ENCODE measurements at regions not wholly inside any gene's neighbourhood (a gene's known extent, or its start where the extent isn't known, plus 50 kb on each side); places are given as distances from the start of the nearest gene placed in this dataset.

- Histone ChIP-seq H3K9ac (ENCODE audit: low read depth in 1 of 3, low read length in 3 of 3) (no peak overlapping the region), H3K36me3 (ENCODE audit: control insufficient read depth in 3 of 3, insufficient read depth in 3 of 3, low read length in 3 of 3) (no peaks in the 10 kb centered on the region), H3K9me3 (ENCODE audit: control insufficient read depth in 3 of 3, low read length in 3 of 3) (no peaks in the 10 kb centered on the region), H3K27me3 (ENCODE audit: control insufficient read depth in 3 of 3, insufficient read depth in 3 of 3, low read length in 3 of 3) (peaks cover 0 to 3% (median 0%) of the 10 kb centered on the region in 3 donors), H3K27ac (ENCODE audit: low read depth, low read length) (no peak overlapping the region), H3K4me3 (ENCODE audit: low read length in 3 of 3) (no peak overlapping the region), H3K4me1 (ENCODE audit: control insufficient read depth in 3 of 3, insufficient read depth in 3 of 3, low read length in 3 of 3) (peaks cover 5 to 7% (median 6%) of the 10 kb centered on the region in 3 donors)
These were observed 260.0 kb upstream of the CDYL start for GRCh38 chr6:4516206-4516605.

DNA sequence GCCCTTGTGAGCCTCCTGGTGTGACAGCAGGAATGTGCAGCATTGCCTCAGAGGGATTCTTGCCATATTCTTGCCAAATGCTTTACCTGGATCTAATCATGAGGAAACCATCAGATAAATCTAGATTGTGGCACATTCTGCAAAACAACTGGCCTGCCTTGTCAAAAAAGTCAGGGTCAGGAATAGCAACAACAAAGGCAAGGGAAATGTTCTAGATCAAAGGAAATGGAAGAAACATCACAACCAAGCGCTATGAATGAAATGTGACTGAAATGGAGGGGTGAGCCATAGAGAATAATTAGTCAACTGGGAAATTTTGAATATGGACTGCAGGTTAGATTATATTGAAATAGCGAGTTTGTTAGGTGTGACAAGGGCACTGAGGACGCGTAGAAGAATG, 262.6 kb upstream of the CDYL start:
- Histone ChIP-seq H3K9me3 (ENCODE audit: control insufficient read depth in 3 of 3, low read length in 3 of 3) (no peaks in the 10 kb centered on the region), H3K27me3 (ENCODE audit: control insufficient read depth in 3 of 3, insufficient read depth in 3 of 3, low read length in 3 of 3) (peaks cover 0 to 3% (median 0%) of the 10 kb centered on the region in 3 donors), H3K36me3 (ENCODE audit: control insufficient read depth in 3 of 3, insufficient read depth in 3 of 3, low read length in 3 of 3) (no peaks in the 10 kb centered on the region), H3K4me3 (ENCODE audit: low read length in 3 of 3) (no peak overlapping the region), H3K27ac (ENCODE audit: low read depth, low read length) (no peak overlapping the region), H3K4me1 (ENCODE audit: control insufficient read depth in 3 of 3, insufficient read depth in 3 of 3, low read length in 3 of 3) (peaks cover 5 to 10% (median 8%) of the 10 kb centered on the region in 3 donors), H3K9ac (ENCODE audit: low read depth in 1 of 3, low read length in 3 of 3) (no peak overlapping the region)

DNA sequence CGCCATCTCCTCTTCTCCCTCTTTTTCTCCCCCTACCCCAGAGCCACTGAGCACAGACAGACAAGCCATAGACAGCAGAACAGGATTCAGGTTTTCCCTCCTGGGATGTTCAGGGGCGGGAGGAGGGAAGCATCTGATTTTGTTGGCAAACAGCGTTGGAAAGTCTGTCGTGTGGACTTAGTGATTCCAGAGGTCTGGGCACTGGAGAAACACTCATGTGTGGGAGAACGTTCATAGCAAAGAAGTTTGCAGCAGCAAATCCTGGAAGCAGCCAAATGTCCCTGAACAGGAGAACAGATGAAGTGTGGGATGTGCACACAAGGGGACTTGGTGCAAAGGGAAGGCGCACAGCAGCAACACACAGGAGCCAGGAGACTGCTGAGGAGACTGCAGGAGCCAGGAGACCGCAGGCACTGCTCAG, 264.1 kb upstream of the CDYL start:
- Histone ChIP-seq H3K4me3 (ENCODE audit: low read length in 3 of 3) (no peak overlapping the region), H3K9ac (ENCODE audit: low read depth in 1 of 3, low read length in 3 of 3) (no peak overlapping the region), H3K27ac (ENCODE audit: low read depth, low read length) (no peak overlapping the region), H3K4me1 (ENCODE audit: control insufficient read depth in 3 of 3, insufficient read depth in 3 of 3, low read length in 3 of 3) (peaks cover 5 to 10% (median 8%) of the 10 kb centered on the region in 3 donors), H3K9me3 (ENCODE audit: control insufficient read depth in 3 of 3, low read length in 3 of 3) (no peaks in the 10 kb centered on the region), H3K27me3 (ENCODE audit: control insufficient read depth in 3 of 3, insufficient read depth in 3 of 3, low read length in 3 of 3) (peaks cover 0 to 3% (median 0%) of the 10 kb centered on the region in 3 donors), H3K36me3 (ENCODE audit: control insufficient read depth in 3 of 3, insufficient read depth in 3 of 3, low read length in 3 of 3) (no peaks in the 10 kb centered on the region)

GRCh38 chr6:4511641-4512020, 264.6 kb upstream of the CDYL start:
- no peak overlapping the region for H3K9ac ChIP-seq (ENCODE audit: low read depth in 1 of 3, low read length in 3 of 3)
- no peaks in the 10 kb centered on the region for H3K36me3 ChIP-seq (ENCODE audit: control insufficient read depth in 3 of 3, insufficient read depth in 3 of 3, low read length in 3 of 3)
- peaks cover 0 to 3% (median 0%) of the 10 kb centered on the region in 3 donors for H3K27me3 ChIP-seq (ENCODE audit: control insufficient read depth in 3 of 3, insufficient read depth in 3 of 3, low read length in 3 of 3)
- no peak overlapping the region for H3K27ac ChIP-seq (ENCODE audit: low read depth, low read length)
- H3K4me1 ChIP-seq (ENCODE audit: control insufficient read depth in 3 of 3, insufficient read depth in 3 of 3, low read length in 3 of 3) = peaks cover 5 to 10% (median 8%) of the 10 kb centered on the region in 3 donors
- H3K9me3 ChIP-seq (ENCODE audit: control insufficient read depth in 3 of 3, low read length in 3 of 3) = no peaks in the 10 kb centered on the region
- H3K4me3 ChIP-seq (ENCODE audit: low read length in 3 of 3) = no peak overlapping the region

DNA sequence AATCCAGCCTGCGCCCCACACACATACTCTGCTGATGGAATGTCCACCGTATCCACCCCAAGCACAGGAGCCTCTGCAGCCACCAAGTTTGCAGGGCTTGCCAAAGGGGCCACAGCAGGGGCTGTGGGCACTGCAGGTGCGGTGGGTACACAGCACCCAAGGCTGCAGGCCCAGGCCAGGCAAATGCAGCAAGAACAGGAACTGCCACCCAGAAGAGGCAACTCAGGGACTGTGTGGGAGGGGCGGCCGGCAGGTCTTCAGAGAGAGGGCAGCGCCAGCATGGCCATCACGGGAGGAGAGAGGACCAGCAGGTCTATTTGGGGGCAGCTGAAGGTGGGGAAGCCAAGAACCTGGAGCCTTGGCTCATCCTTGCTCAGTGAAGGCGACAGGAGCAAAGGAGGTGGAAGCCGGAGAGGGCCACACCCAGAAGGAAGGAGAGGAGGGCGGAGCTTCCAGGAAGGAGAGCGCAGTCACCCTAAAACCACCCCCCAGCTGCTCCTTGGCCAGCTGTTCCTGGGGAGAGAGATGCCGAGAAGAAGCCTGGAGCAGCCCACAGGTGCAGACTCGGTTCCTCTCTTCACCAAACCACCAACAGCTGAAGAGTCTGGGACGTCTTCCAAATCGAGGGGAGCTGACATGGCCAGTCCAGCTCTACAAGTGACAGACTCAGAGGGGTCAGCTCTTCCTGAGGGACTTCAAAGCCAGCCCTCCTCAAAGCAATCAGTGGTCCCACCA, 265.1 kb upstream of the CDYL start:
- Histone ChIP-seq H3K27me3 (ENCODE audit: control insufficient read depth in 3 of 3, insufficient read depth in 3 of 3, low read length in 3 of 3) (peaks cover 0 to 3% (median 0%) of the 10 kb centered on the region in 3 donors), H3K4me3 (ENCODE audit: low read length in 3 of 3) (no peak overlapping the region), H3K4me1 (ENCODE audit: control insufficient read depth in 3 of 3, insufficient read depth in 3 of 3, low read length in 3 of 3) (peaks cover 5 to 10% (median 8%) of the 10 kb centered on the region in 3 donors), H3K9ac (ENCODE audit: low read depth in 1 of 3, low read length in 3 of 3) (no peak overlapping the region), H3K9me3 (ENCODE audit: control insufficient read depth in 3 of 3, low read length in 3 of 3) (no peaks in the 10 kb centered on the region), H3K36me3 (ENCODE audit: control insufficient read depth in 3 of 3, insufficient read depth in 3 of 3, low read length in 3 of 3) (no peaks in the 10 kb centered on the region), H3K27ac (ENCODE audit: low read depth, low read length) (no peak overlapping the region)

- Histone ChIP-seq H3K9me3 (ENCODE audit: control insufficient read depth in 3 of 3, low read length in 3 of 3) (no peaks in the 10 kb centered on the region), H3K36me3 (ENCODE audit: control insufficient read depth in 3 of 3, insufficient read depth in 3 of 3, low read length in 3 of 3) (no peaks in the 10 kb centered on the region), H3K4me3 (ENCODE audit: low read length in 3 of 3) (no peak overlapping the region), H3K27me3 (ENCODE audit: control insufficient read depth in 3 of 3, insufficient read depth in 3 of 3, low read length in 3 of 3) (peaks cover 0 to 3% (median 0%) of the 10 kb centered on the region in 3 donors), H3K4me1 (ENCODE audit: control insufficient read depth in 3 of 3, insufficient read depth in 3 of 3, low read length in 3 of 3) (peaks cover 5 to 10% (median 8%) of the 10 kb centered on the region in 3 donors), H3K9ac (ENCODE audit: low read depth in 1 of 3, low read length in 3 of 3) (no peak overlapping the region), H3K27ac (ENCODE audit: low read depth, low read length) (no peak overlapping the region)
These were observed 265.9 kb upstream of the CDYL start for GRCh38 chr6:4510317-4510716.

DNA sequence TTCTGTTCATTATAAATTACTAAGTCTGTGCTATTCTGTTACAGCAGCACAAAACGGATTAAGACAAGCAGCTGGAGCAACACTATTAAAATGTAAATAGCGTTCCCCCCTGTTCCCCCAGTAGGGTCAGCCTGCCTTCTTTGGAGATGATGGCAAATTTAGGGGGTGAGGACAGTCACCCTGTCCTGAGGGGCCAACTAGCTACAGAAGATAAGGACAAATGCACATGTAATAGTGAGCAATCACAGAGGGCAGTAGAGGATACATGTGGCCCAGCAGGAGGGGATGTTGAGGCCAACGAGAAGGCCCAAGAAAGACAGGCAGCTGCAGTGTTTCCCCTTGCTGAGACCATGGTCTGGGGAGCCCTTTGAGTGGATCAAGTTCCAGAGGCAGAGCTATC, 266.7 kb upstream of the CDYL start:
- Histone ChIP-seq H3K36me3 (ENCODE audit: control insufficient read depth in 3 of 3, insufficient read depth in 3 of 3, low read length in 3 of 3) (no peaks in the 10 kb centered on the region), H3K27ac (ENCODE audit: low read depth, low read length) (no peak overlapping the region), H3K4me1 (ENCODE audit: control insufficient read depth in 3 of 3, insufficient read depth in 3 of 3, low read length in 3 of 3) (peaks cover 5 to 10% (median 8%) of the 10 kb centered on the region in 3 donors), H3K9ac (ENCODE audit: low read depth in 1 of 3, low read length in 3 of 3) (no peak overlapping the region), H3K9me3 (ENCODE audit: control insufficient read depth in 3 of 3, low read length in 3 of 3) (no peaks in the 10 kb centered on the region), H3K4me3 (ENCODE audit: low read length in 3 of 3) (no peak overlapping the region), H3K27me3 (ENCODE audit: control insufficient read depth in 3 of 3, insufficient read depth in 3 of 3, low read length in 3 of 3) (peaks cover 0 to 3% (median 0%) of the 10 kb centered on the region in 3 donors)

DNA sequence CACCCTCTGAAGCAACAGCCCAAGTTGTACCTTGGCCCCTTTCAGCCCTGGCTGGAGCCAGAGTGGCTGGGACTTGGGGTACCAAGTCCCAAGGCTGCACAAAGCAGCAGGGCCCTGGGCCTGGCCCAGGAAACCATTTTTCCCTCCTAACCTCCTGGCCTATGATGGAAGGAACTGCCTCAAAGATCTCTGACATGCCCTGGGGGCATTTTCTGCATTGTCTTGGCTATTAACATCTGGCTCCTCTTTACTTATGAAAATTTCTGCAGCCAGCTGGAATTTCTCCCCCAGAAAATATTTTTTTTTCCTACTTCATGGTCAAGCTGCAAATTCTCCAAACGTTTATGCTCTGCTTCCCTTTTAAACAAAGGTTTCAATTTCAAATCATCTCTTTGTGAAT, 269.4 kb upstream of the CDYL start:
- H3K27ac ChIP-seq (ENCODE audit: low read depth, low read length) = no peak overlapping the region
- H3K9me3 ChIP-seq (ENCODE audit: control insufficient read depth in 3 of 3, low read length in 3 of 3) = no peaks in the 10 kb centered on the region
- peaks cover 3 to 10% (median 6%) of the 10 kb centered on the region in 3 donors for H3K4me1 ChIP-seq (ENCODE audit: control insufficient read depth in 3 of 3, insufficient read depth in 3 of 3, low read length in 3 of 3)
- no peaks in the 10 kb centered on the region for H3K36me3 ChIP-seq (ENCODE audit: control insufficient read depth in 3 of 3, insufficient read depth in 3 of 3, low read length in 3 of 3)
- H3K27me3 ChIP-seq (ENCODE audit: control insufficient read depth in 3 of 3, insufficient read depth in 3 of 3, low read length in 3 of 3) = peaks cover 0 to 3% (median 0%) of the 10 kb centered on the region in 3 donors
- no peak overlapping the region for H3K9ac ChIP-seq (ENCODE audit: low read depth in 1 of 3, low read length in 3 of 3)
- H3K4me3 ChIP-seq (ENCODE audit: low read length in 3 of 3) = no peak overlapping the region

DNA sequence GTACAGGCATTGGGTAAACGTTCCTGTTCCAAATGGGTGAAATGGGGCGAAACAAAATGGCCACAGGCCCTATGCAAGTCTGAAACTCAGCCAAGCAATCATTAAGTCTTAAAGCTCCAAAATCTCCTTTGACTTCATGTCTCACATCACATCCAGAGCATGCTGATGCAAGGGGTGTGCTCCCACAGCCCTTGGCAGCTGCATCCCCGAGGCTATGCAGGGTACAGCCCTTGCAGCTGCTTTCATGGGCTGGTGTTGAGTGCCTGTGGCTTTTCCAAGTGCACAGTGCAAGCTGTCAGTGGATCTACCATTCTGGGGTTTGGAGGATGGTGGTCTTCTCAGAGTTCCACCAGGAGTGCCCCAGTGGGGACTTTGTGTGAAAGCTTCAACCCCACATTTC, 270.0 kb upstream of the CDYL start:
- H3K27ac ChIP-seq (ENCODE audit: low read depth, low read length) = no peak overlapping the region
- H3K27me3 ChIP-seq (ENCODE audit: control insufficient read depth in 3 of 3, insufficient read depth in 3 of 3, low read length in 3 of 3) = no peaks in the 10 kb centered on the region
- no peak overlapping the region for H3K9ac ChIP-seq (ENCODE audit: low read depth in 1 of 3, low read length in 3 of 3)
- H3K4me1 ChIP-seq (ENCODE audit: control insufficient read depth in 3 of 3, insufficient read depth in 3 of 3, low read length in 3 of 3) = peaks cover 0 to 4% (median under 1%) of the 10 kb centered on the region in 3 donors
- H3K9me3 ChIP-seq (ENCODE audit: control insufficient read depth in 3 of 3, low read length in 3 of 3) = peaks cover 0 to 2% (median 0%) of the 10 kb centered on the region in 3 donors
- H3K36me3 ChIP-seq (ENCODE audit: control insufficient read depth in 3 of 3, insufficient read depth in 3 of 3, low read length in 3 of 3) = no peaks in the 10 kb centered on the region
- no peak overlapping the region for H3K4me3 ChIP-seq (ENCODE audit: low read length in 3 of 3)

- H3K9ac ChIP-seq (ENCODE audit: low read depth in 1 of 3, low read length in 3 of 3) = no peak overlapping the region
- H3K36me3 ChIP-seq (ENCODE audit: control insufficient read depth in 3 of 3, insufficient read depth in 3 of 3, low read length in 3 of 3) = no peaks in the 10 kb centered on the region
- no peaks in the 10 kb centered on the region for H3K27me3 ChIP-seq (ENCODE audit: control insufficient read depth in 3 of 3, insufficient read depth in 3 of 3, low read length in 3 of 3)
- H3K4me1 ChIP-seq (ENCODE audit: control insufficient read depth in 3 of 3, insufficient read depth in 3 of 3, low read length in 3 of 3) = no peaks in the 10 kb centered on the region
- H3K9me3 ChIP-seq (ENCODE audit: control insufficient read depth in 3 of 3, low read length in 3 of 3) = peaks cover 0 to 2% (median 0%) of the 10 kb centered on the region in 3 donors
- H3K27ac ChIP-seq (ENCODE audit: low read depth, low read length) = no peak overlapping the region
- no peak overlapping the region for H3K4me3 ChIP-seq (ENCODE audit: low read length in 3 of 3)
These were observed 271.5 kb upstream of the CDYL start for GRCh38 chr6:4504700-4505099.
